AG09319 (cell line): ENCODE measurements at regions not wholly inside any gene's neighbourhood (a gene's known extent, or its start where the extent isn't known, plus 50 kb on each side); places are given as distances from the start of the nearest gene placed in this dataset.

Source experiments
- DNase-seq: peaks from one replicate; pipeline ENCODE4 v3.0.0-alpha.2; 2010; ENCODE audit warnings: low read depth; ENCODE audit errors: extremely low read depth
- TF ChIP-seq, protein P1 (sequence below): IDR thresholded peaks from 2 replicates; pipeline ENCODE4 v1.5.1; 2011; ENCODE audit warnings: low read depth, mild to moderate bottlenecking, inconsistent platforms, low read length, moderate library complexity

DNA sequence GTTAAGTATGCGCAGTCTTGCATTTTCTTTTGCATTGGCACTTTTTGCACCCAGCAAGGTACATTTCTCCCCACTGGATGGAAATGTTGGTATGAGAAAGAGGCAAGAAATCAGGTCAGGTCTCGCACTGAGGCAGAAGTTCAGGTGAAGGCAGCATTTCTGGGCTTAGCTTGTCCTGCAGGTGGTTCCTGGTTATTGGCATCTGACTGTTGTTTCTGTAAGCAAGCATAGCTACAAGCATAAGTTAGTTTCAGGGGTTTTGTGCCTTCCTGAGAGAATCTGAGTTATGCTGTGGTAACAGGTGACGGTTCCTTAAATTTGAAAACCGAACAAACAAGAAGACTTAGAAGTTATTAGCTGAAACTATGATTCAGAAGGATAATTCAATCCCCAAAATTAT, 139.4 kb upstream of the GRM7 start:
- no peak for DNase-seq
- TF ChIP-seq, protein P1, sequence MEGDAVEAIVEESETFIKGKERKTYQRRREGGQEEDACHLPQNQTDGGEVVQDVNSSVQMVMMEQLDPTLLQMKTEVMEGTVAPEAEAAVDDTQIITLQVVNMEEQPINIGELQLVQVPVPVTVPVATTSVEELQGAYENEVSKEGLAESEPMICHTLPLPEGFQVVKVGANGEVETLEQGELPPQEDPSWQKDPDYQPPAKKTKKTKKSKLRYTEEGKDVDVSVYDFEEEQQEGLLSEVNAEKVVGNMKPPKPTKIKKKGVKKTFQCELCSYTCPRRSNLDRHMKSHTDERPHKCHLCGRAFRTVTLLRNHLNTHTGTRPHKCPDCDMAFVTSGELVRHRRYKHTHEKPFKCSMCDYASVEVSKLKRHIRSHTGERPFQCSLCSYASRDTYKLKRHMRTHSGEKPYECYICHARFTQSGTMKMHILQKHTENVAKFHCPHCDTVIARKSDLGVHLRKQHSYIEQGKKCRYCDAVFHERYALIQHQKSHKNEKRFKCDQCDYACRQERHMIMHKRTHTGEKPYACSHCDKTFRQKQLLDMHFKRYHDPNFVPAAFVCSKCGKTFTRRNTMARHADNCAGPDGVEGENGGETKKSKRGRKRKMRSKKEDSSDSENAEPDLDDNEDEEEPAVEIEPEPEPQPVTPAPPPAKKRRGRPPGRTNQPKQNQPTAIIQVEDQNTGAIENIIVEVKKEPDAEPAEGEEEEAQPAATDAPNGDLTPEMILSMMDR: no peak

DNA sequence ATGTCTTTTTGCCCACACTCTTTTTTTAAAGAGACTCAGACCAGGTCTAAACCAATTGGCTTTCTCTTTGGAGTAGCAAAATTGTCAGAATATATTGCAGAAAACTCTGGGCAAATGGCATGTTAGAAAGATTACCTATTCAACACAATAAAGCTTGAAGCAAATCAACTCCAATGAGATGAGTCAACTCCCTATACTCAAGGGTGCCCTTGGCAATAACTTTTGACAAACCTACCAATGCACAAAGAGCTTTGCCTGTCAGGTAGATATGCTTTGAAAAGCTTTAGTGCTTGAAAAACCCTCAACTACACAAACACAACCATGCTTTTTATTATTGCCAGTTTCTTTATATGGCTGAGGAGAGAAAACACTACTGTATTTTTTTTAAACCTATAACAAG, 137.7 kb upstream of the GRM7 start:
- no peak for DNase-seq
- TF ChIP-seq, protein P1: no peak

DNA sequence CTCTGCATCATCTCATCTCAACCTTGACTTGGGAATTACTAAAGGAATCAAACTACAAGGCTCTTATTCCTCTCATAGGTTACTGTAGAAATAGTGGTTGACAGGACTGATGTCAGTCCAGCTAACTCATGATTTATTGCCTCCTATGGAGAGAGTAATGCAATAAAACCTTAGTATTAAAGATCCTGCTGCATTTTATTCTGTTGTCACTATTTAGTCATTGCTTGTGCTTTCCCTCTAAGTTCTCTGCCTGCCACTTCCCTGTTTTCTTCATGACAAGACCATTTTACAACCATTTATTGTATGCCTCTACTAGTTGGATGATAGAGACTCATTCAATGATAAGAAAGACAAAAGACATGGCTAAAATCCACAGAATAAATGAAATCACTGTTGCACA, 134.1 kb upstream of the GRM7 start:
- TF ChIP-seq, protein P1: no peak

DNA sequence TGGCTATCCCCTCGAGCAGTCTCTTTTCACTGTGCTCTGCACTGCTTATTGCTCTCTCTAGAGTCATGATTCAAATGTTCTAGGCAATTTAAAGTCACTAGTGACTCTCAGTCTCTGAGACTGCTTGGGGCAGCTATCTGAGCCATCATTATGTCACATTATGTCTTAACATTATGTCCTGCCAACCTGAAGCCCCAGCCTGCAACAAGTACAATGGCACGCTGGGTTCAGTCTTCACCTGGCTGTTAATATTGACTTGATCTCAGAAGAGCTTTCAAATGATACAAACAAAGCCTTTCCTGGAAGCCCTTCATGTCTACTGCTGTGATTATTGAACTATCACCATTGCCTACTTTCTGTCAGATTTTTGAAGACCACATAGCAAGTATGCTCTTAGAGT, 128.1 kb upstream of the GRM7 start:
- TF ChIP-seq, protein P1: no peak
- no peak for DNase-seq

More for the DNA sequence above, 134.1 kb upstream of the GRM7 start:
- DNase-seq: no peak

DNA sequence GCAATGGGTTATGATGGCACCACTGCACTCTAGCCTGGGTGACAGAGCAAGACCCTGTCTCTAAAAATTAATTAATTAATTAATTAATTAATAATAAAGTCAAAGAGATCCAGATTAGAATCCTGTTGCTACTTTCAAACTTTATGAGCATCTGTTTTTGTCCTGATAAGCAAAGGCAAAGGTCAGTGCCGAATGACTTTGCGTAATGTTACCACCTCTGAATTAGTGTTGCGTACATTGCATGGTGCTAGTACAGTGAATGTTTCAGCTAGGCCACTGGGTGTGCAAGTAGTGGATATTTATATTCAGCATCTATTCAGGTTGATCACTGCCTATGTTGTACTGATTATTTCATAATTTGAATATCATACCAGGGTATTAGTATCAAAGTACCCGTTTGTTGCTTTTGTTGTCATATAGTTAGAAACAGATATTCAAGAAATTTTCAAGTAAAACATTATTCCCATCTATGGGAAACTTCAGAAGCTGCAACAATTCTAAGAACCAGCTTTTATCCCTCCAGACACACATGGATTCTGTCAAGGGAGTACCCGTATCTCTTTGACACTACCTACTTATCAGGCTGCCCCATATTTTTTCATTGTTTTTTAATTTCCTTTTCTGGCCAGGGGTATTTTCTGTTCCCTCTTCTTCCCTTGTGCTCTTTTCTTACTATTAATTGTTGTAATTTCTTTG, 127.1 kb upstream of the GRM7 start:
- TF ChIP-seq, protein P1: no peak
- no peak for DNase-seq

DNA sequence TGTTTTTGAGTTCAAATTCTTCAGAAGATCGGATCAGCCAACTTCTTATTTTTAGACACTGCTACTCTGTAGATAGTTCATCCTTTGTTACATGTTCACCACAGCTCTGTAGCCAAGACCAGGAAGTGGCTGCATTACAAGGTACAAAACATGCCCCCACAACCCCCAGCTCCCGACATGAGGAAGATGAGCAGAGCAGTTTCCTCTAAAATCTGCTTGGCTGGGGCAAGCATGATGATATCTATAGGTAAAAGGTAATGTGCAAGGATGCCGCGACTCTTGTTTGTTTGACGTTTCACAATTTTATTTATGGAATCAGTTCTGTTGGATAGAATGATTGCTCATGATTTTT, 126.5 kb upstream of the GRM7 start:
- TF ChIP-seq, protein P1: no peak
- DNase-seq: no peak

DNA sequence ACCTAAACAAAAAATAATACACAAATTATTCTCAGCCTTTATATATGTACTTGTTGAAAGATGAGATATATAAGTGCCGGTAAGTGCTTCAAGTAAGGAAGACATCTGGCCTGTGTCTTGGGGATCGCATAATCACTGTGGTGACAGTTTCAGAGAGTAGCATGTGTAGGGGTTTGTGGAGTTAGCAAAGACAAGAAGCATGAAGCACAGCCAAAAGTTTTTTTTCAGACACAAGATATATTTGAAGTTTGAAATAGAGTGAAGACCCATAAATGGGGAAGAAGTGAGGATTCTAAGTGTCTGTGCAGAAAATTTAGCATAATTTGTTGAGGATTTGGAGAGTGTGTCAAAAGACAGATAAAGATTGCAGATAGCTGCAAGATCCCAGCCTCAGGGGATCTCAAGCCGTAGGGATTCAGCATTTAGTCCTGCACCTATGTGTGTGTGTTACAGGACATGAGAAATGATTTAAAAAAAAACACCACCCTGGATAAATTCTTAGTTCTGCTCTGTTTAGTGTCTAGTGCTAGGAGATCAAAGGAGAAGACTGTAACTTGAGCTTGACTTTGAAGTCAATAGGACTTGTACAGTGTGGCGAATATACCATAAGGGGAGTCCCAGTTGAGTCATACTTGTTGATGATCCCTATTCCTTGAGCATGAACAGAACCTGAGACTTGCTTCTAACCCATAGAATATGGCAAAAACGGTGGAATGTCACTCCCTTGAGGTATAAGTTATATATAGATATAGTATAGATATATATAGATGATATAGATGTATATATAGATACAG, 123.9 kb upstream of the GRM7 start:
- DNase-seq: no peak
- TF ChIP-seq, protein P1: no peak
